PC-3 (cell line): ENCODE measurements at regions not wholly inside any gene's neighbourhood (a gene's known extent, or its start where the extent isn't known, plus 50 kb on each side); places are given as distances from the start of the nearest gene placed in this dataset.

Source experiments
- ATAC-seq: fragments of 200-7000 bp; cut with Tn5 transposase; 2 replicates; pipeline ENCODE4 v1.9.1; 2020; ENCODE audit warnings: mild to moderate bottlenecking, moderate library complexity
- BruUV-seq: library from RNA; stranded (reverse); fragments of 400-500 nt; replicated peaks from 2 replicates; lab custom pipeline; 2021; lab: Mats Ljungman, UMichigan
- CTCF ChIA-PET: fragments of 300-600 bp; sonication (Branson Sonifier 250); formaldehyde crosslinking; loops from one replicate; lab custom pipeline; 2022; ENCODE audit warnings: antibody characterized with exemption; lab: Charles Lee
- POLR2A ChIA-PET: fragments of 300-600 bp; sonication (Branson Sonifier 250); formaldehyde crosslinking; loops from one replicate; lab custom pipeline; 2022; ENCODE audit warnings: antibody characterized with exemption; ENCODE audit not compliant: unreplicated experiment; lab: Charles Lee
- DNase-seq: peaks from one replicate; pipeline ENCODE4 v3.0.0-alpha.2; 2015
- H2AFZ ChIP-seq: fragments of 300-600 bp; sonication (generic); 2 replicates; pipeline ENCODE4 v1.6.0; 2016; ENCODE audit warnings: antibody characterized with exemption, low read length
- H3F3A ChIP-seq: fragments of 300-600 bp; sonication (generic); one replicate; pipeline ENCODE4 v1.6.0; 2017; ENCODE audit warnings: antibody characterized with exemption, low read length, control low read depth, mild to moderate bottlenecking; ENCODE audit not compliant: unreplicated experiment
- H3K27ac ChIP-seq: fragments of 300-600 bp; sonication (generic); 2 replicates; pipeline ENCODE4 v1.5.1; 2016; ENCODE audit warnings: mild to moderate bottlenecking, low read length
- H3K27me3 ChIP-seq: fragments of 300-600 bp; sonication (generic); 2 replicates; pipeline ENCODE4 v1.6.1; 2016; ENCODE audit warnings: low read length, mixed read lengths
- H3K36me3 ChIP-seq: fragments of 300-600 bp; sonication (generic); 2 replicates; pipeline ENCODE4 v1.6.1; 2016; ENCODE audit warnings: low read depth, mixed run types, low read length, mixed read lengths
- H3K4me1 ChIP-seq: fragments of 300-600 bp; sonication (generic); 2 replicates; pipeline ENCODE4 v1.5.1; 2016; ENCODE audit warnings: low read length; ENCODE audit not compliant: insufficient read depth
- H3K4me2 ChIP-seq: fragments of 300-600 bp; sonication (generic); 2 replicates; pipeline ENCODE4 v1.6.0; 2016; ENCODE audit warnings: low read length
- H3K4me3 ChIP-seq: fragments of 300-600 bp; sonication (generic); 2 replicates; pipeline ENCODE4 v1.5.1; 2016; ENCODE audit warnings: mild to moderate bottlenecking, low read length, mixed read lengths
- H3K79me2 ChIP-seq: fragments of 300-600 bp; sonication (generic); 2 replicates; pipeline ENCODE4 v1.6.1; 2017; ENCODE audit warnings: low read length, mixed read lengths
- H3K9ac ChIP-seq: fragments of 300-600 bp; sonication (generic); 2 replicates; pipeline ENCODE4 v1.6.0; 2016; ENCODE audit warnings: mild to moderate bottlenecking, low read length
- H3K9me2 ChIP-seq: fragments of 300-600 bp; sonication (generic); replicated peaks from 2 replicates; pipeline ENCODE4 v1.6.1; 2016; ENCODE audit warnings: mixed run types, low read length, mixed read lengths
- H3K9me3 ChIP-seq: fragments of 300-600 bp; sonication (generic); 2 replicates; pipeline ENCODE4 v1.6.1; 2016; ENCODE audit warnings: low read length, mixed read lengths
- H4K20me1 ChIP-seq: fragments of 300-600 bp; sonication (generic); 2 replicates; pipeline ENCODE4 v1.6.1; 2016; ENCODE audit warnings: low read length, mixed read lengths
- CTCF ChIP-seq: fragments of 300-600 bp; sonication (generic); conservative IDR thresholded peaks from 2 replicates; pipeline ENCODE4 v1.5.1; 2017; ENCODE audit warnings: antibody characterized with exemption, low read depth, mild to moderate bottlenecking, low read length
- EZH2 ChIP-seq: fragments of 300-600 bp; sonication (generic); IDR thresholded peaks from one replicate; pipeline ENCODE4 v1.6.1; 2017; ENCODE audit warnings: antibody characterized with exemption, mild to moderate bottlenecking, low read length; ENCODE audit not compliant: unreplicated experiment
- EZH2phosphoT487 ChIP-seq: fragments of 300-600 bp; sonication (generic); IDR thresholded peaks from 2 replicates; pipeline ENCODE4 v1.6.1; 2018; ENCODE audit warnings: mild to moderate bottlenecking, antibody characterized with exemption, low read length, borderline replicate concordance
- intact Hi-C: fragments of 100-400 bp; cut with micrococcal nuclease; formaldehyde crosslinking; loops from 2 replicates; pipeline ENCODE4 v1.9.0; 2023

- Histone ChIP-seq H4K20me1 (no peaks in the 10 kb centered on the region), H3K9me2 (no peaks in the 10 kb centered on the region), H3F3A (no peaks in the 10 kb centered on the region), H3K36me3 (no peaks in the 10 kb centered on the region), H3K27ac (no peak overlapping the region), H3K27me3 (no peaks in the 10 kb centered on the region), H3K4me1 (peaks cover 10% of the 10 kb centered on the region; the same call in 1 of the 2 replicates), H3K9ac (no peak overlapping the region), H3K79me2 (no peaks in the 10 kb centered on the region), H3K4me2 (no peak overlapping the region), H3K4me3 (no peak overlapping the region), H2AFZ (no peak overlapping the region), H3K9me3 (peaks cover 24% of the 10 kb centered on the region; the same call in 1 of the 2 replicates)
- DNase-seq (no peak), ATAC-seq (no peak)
- TF ChIP-seq CTCF (no peak; the same call in 1 of the 2 replicates), EZH2phosphoT487 (no peak), EZH2 (no peak)
- CTCF ChIA-PET, result no interaction called here
- BruUV-seq, result no TSS peak
- intact Hi-C loops, result loop anchor here (10.0 kb wide), 3 partner anchors 199 to 889 kb away; no protein-coding TSS in a partner anchor
- POLR2A ChIA-PET, result no interaction called here
Measured at GRCh38 chr5:15993919-15994318, 185.7 kb downstream of the MARCHF11 start.

- Histone ChIP-seq H3K36me3 (no peaks in the 10 kb centered on the region), H3K9me2 (no peaks in the 10 kb centered on the region), H3K27ac (peak overlapping the region; percentile 62), H3K9me3 (peaks cover 30% of the 10 kb centered on the region; the same call in 1 of the 2 replicates), H3K4me1 (peaks cover 10% of the 10 kb centered on the region; the same call in 1 of the 2 replicates), H3K79me2 (no peaks in the 10 kb centered on the region), H4K20me1 (no peaks in the 10 kb centered on the region), H3K4me2 (peak overlapping the region; percentile 23; the same call in 1 of the 2 replicates), H2AFZ (no peak overlapping the region), H3K4me3 (no peak overlapping the region), H3K9ac (no peak overlapping the region), H3K27me3 (no peaks in the 10 kb centered on the region), H3F3A (no peaks in the 10 kb centered on the region)
- intact Hi-C loops, result loop anchor here (10.0 kb wide), 3 partner anchors 199 to 889 kb away; no protein-coding TSS in a partner anchor
- no TSS peak for BruUV-seq
- DNase-seq (peak; percentile 62), ATAC-seq (no peak)
- TF ChIP-seq EZH2phosphoT487 (no peak), CTCF (no peak; the same call in 1 of the 2 replicates), EZH2 (no peak)
- POLR2A ChIA-PET, result no interaction called here
- CTCF ChIA-PET, result no interaction called here
Measured at GRCh38 chr5:15993334-15993733, 186.3 kb downstream of the MARCHF11 start.

GRCh38 chr5:15992918-15993317, 186.7 kb downstream of the MARCHF11 start:
- Histone ChIP-seq H3K79me2 (no peaks in the 10 kb centered on the region), H3K27me3 (no peaks in the 10 kb centered on the region), H2AFZ (no peak overlapping the region), H4K20me1 (no peaks in the 10 kb centered on the region), H3K4me1 (peaks cover 10% of the 10 kb centered on the region; the same call in 1 of the 2 replicates), H3F3A (no peaks in the 10 kb centered on the region), H3K4me2 (peak overlapping the region; percentile 23; the same call in 1 of the 2 replicates), H3K4me3 (no peak overlapping the region), H3K9me3 (peaks cover 30% of the 10 kb centered on the region; the same call in 1 of the 2 replicates), H3K27ac (peak overlapping the region; percentile 62), H3K9me2 (no peaks in the 10 kb centered on the region), H3K36me3 (no peaks in the 10 kb centered on the region), H3K9ac (no peak overlapping the region)
- no peak for ATAC-seq
- DNase-seq, result peak; percentile 61
- BruUV-seq, result no TSS peak
- intact Hi-C loops, result loop anchor here (10.0 kb wide), 3 partner anchors 198 to 888 kb away; no protein-coding TSS in a partner anchor
- CTCF ChIA-PET, result no interaction called here
- no peak for TF ChIP-seq EZH2
- no peak; the same call in 1 of the 2 replicates for TF ChIP-seq CTCF
- TF ChIP-seq EZH2phosphoT487, result no peak
- POLR2A ChIA-PET, result no interaction called here
